SK-N-SH treated with all-trans-retinoic acid at 6 μM for 48 hours (cell line): ENCODE measurements at regions not wholly inside any gene's neighbourhood (a gene's known extent, or its start where the extent isn't known, plus 50 kb on each side); places are given as distances from the start of the nearest gene placed in this dataset.

Source experiments
- ARNTL ChIP-seq: fragments of 450-650 bp; formaldehyde crosslinking; IDR thresholded peaks from 2 replicates; pipeline ENCODE4 v1.5.0; 2020; ENCODE audit warnings: low read depth, mild to moderate bottlenecking, moderate library complexity, borderline replicate concordance
- CREB5 ChIP-seq: fragments of 250-450 bp; sonication (Bioruptor Pico); IDR thresholded peaks from 2 replicates; pipeline ENCODE4 v1.5.1; 2020; ENCODE audit warnings: low read depth, mild to moderate bottlenecking, moderate library complexity
- CSDC2 ChIP-seq: fragments of 250-450 bp; sonication (Bioruptor Pico); IDR thresholded peaks from 2 replicates; pipeline ENCODE4 v1.5.0; 2020; ENCODE audit warnings: mild to moderate bottlenecking, moderate library complexity
- OSR1 ChIP-seq: fragments of 250-450 bp; sonication (Bioruptor Pico); IDR thresholded peaks from 2 replicates; pipeline ENCODE4 v1.8.0; 2022; ENCODE audit warnings: moderate library complexity, mild to moderate bottlenecking, inconsistent platforms
- PATZ1 ChIP-seq: fragments of 250-450 bp; sonication (Bioruptor Pico); IDR thresholded peaks from 2 replicates; pipeline ENCODE4 v1.8.0; 2020; ENCODE audit warnings: mild to moderate bottlenecking, moderate library complexity, borderline replicate concordance
- PPARA ChIP-seq: fragments of 250-450 bp; sonication (Bioruptor Pico); IDR thresholded peaks from 2 replicates; pipeline ENCODE4 v1.5.0; 2020; ENCODE audit warnings: mild to moderate bottlenecking, borderline replicate concordance
- RARB ChIP-seq: fragments of 250-450 bp; sonication (Bioruptor Pico); IDR thresholded peaks from 2 replicates; pipeline ENCODE4 v1.8.0; 2021; ENCODE audit warnings: mild to moderate bottlenecking, moderate library complexity
- ZC3H10 ChIP-seq: fragments of 250-450 bp; sonication (Bioruptor Pico); IDR thresholded peaks from 2 replicates; pipeline ENCODE4 v1.5.1; 2021; ENCODE audit warnings: mild to moderate bottlenecking, moderate library complexity
- ZFP30 ChIP-seq: fragments of 450-650 bp; formaldehyde crosslinking; IDR thresholded peaks from 2 replicates; pipeline ENCODE4 v1.5.0; 2022; ENCODE audit warnings: mild to moderate bottlenecking, moderate library complexity

- TF ChIP-seq CREB5 (CRISPR knock-in tag) (no peak), OSR1 (no peak), ZFP30 (CRISPR knock-in tag) (no peak), ARNTL (no peak), PATZ1 (no peak), PPARA (no peak), CSDC2 (CRISPR knock-in tag) (no peak), RARB (CRISPR knock-in tag) (no peak), ZC3H10 (no peak)
Observed at GRCh38 chr2:120531863-120532600, 186.1 kb downstream of the INHBB start.
